Right cardiac atrium (tissue), 5 donors: ENCODE measurements at regions not wholly inside any gene's neighbourhood (a gene's known extent, or its start where the extent isn't known, plus 50 kb on each side); places are given as distances from the start of the nearest gene placed in this dataset.
A peak's percentile ranks its signal among the peaks of the same experiment; 100 is the strongest.

Experiments used
- ATAC-seq, 2 donors: fragments of 200-7000 bp; cut with Tn5 transposase; one replicate each; pipeline versions ENCODE4 v1.8.0 to v1.9.1; 2020; ENCODE audit warnings: moderate library complexity in 2 of 2, mild to moderate bottlenecking in 1 of 2
- DNase-seq, 3 donors: peaks; one replicate each; pipeline ENCODE4 v3.0.0-alpha.2; 2020
- H3K27ac ChIP-seq: one replicate; pipeline ENCODE4 v1.5.1; 2013; ENCODE audit warnings: mild to moderate bottlenecking, low read length, control low read depth, moderate library complexity
- H3K27me3 ChIP-seq: one replicate; pipeline ENCODE4 v1.6.1; 2013; ENCODE audit not compliant: control insufficient read depth, insufficient read depth
- H3K4me1 ChIP-seq: one replicate; pipeline ENCODE4 v1.6.1; 2013; ENCODE audit warnings: low read length; ENCODE audit not compliant: control insufficient read depth, insufficient read depth
- H3K4me3 ChIP-seq: one replicate; pipeline ENCODE4 v1.5.1; 2013; ENCODE audit warnings: low read length, control low read depth
- H3K9me3 ChIP-seq: one replicate; pipeline ENCODE4 v1.6.1; 2013; ENCODE audit warnings: low read length; ENCODE audit not compliant: control insufficient read depth
- WGBS: extraction: QIAGEN DNeasy Blood & Tissue Kit; methylation state at CpG from one replicate; pipeline ENCODE4 v1.1.7; 2013; 5-methylcytosine and 5-hydroxymethylcytosine counted together
- intact Hi-C, 4 donors: fragments of 100-400 bp; cut with DNase I; formaldehyde crosslinking; loops; one replicate each; pipeline versions ENCODE4 v1.11.0 to v1.14.0; 2022 to 2023
- donor health status: healthy with polysubstance abuse.
- donor health status: DM: no; HTN: yes; CAD: no.
- donor health status: DM: no; HTN: no; CAD: no.
- donor health status: DM: no; HTN: yes; CAD: no; lungs with severe emphysema.
- donor health status: DM: yes; HTN: yes; CAD: no.

DNA sequence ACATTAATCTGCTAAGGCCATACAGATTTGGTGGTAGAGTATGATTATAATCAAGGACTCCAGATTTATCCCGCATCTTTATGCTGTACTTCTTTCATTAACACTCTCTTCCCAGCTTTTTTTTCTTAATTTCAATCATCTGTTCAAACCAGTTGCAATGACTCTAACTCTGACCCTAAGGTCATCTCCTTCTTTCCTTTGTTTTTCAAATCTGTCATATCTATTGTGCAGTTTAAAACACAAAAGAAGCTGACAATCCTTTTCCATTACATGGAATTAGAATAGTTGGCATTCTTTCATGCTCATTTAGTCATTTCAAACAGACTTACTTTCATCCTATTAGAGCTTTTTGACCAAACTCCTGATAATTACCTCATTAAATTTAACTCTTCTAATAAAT, 53.6 kb upstream of the GRM5 start:
- no peaks in the 10 kb centered on the region for H3K27me3 ChIP-seq
- no peak overlapping the region for H3K4me3 ChIP-seq
- no peaks in the 10 kb centered on the region for H3K4me1 ChIP-seq
- 84% methylated on average over 1 of the region's 1 CpG for WGBS
- intact Hi-C loops = no loop called here
- DNase-seq (no peak), ATAC-seq (no peak)
- no peaks in the 10 kb centered on the region for H3K9me3 ChIP-seq
- H3K27ac ChIP-seq = no peak overlapping the region

DNA sequence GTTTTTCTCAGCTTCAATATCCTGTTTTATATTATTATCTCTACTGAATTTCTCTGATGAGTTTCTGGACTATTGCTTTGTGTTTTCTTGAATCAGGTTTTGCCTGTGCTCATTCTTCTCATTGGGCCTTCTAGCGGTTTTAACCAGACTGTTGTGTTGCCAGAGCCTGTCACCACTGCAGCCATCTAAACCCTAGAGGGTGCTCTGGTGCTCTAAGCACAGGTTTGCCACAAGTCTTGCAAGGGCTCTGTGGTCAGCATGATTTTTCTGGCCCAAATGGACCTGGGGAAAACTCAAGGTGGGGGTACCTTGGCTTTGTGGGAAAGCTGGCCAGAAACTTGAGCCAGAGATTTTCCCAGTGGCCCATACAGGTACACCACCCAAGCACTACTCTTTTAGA, 52.4 kb upstream of the TYR start:
- 82% methylated on average over 1 of the region's 1 CpG for WGBS
- intact Hi-C loops = no loop called here
- no peaks in the 10 kb centered on the region for H3K4me1 ChIP-seq
- H3K27me3 ChIP-seq = no peaks in the 10 kb centered on the region
- H3K4me3 ChIP-seq = no peak overlapping the region
- DNase-seq (peak in 1 of 3 donors; percentile 26), ATAC-seq (no peak)
- no peak overlapping the region for H3K27ac ChIP-seq
- H3K9me3 ChIP-seq = no peaks in the 10 kb centered on the region
